ENCODE measurements at regions not wholly inside any gene's neighbourhood (a gene's known extent, or its start where the extent isn't known, plus 50 kb on each side); places are given as distances from the start of the nearest gene placed in this dataset.

DNA sequence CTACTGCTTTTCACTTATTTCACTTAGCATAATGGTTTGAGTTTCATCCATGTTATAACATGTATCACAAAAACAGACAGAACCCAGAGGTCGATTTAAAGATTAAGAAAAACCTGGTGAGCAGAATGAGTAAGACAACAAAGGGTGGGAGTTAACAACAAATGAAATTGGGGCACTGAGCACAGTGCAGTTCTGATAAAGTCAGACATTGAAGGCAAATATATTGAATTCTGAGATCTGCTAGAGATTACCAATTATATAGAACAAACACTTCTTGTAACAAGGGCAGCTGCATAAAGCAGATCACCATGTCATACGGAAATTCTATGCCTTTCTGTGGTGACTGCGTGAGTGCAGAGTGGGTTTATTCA, 517.3 kb upstream of the RORB start:
- TF ChIP-seq CTCF (IDR thresholded peaks at IDR 0.05) = no peak
- TF ChIP-seq POLR2A (IDR thresholded peaks at IDR 0.05) = no peak
